OCI-LY7 (cell line): ENCODE measurements at regions not wholly inside any gene's neighbourhood (a gene's known extent, or its start where the extent isn't known, plus 50 kb on each side); places are given as distances from the start of the nearest gene placed in this dataset.

Experiments
- EZH2phosphoT487 ChIP-seq: fragments of 200-600 bp; sonication (generic); IDR thresholded peaks from 2 replicates; pipeline ENCODE4 v1.6.1; 2018; ENCODE audit warnings: low read depth, borderline replicate concordance, mild to moderate bottlenecking, mixed run types, antibody characterized with exemption, low read length, moderate library complexity, mixed read lengths
- TF ChIP-seq, protein P1 (sequence below): fragments of 200-600 bp; sonication (generic); conservative IDR thresholded peaks from 2 replicates; pipeline ENCODE4 v1.5.1; 2014; ENCODE audit warnings: mild to moderate bottlenecking, antibody characterized with exemption, low read length, moderate library complexity, mixed read lengths

DNA sequence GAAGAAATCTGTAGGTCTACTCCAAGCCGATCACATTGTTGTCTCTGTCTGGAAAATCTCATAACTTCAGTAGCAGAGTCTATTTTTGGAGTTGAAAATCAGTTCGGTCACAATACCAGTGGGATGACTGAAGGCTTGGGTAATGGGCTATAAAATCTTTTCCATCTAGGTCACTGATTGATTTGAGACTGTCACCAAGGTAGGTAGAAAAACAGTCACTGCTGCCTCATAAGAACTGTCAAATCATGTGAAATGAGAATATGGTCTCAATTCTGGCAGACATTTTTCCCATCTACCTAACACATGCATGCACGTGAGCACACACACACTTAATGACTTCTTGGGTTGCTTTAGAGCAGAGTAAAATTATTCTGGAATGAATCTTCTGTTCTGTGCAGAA lies 1162.8 kb upstream of the CITED2 start:
- TF ChIP-seq, protein P1, sequence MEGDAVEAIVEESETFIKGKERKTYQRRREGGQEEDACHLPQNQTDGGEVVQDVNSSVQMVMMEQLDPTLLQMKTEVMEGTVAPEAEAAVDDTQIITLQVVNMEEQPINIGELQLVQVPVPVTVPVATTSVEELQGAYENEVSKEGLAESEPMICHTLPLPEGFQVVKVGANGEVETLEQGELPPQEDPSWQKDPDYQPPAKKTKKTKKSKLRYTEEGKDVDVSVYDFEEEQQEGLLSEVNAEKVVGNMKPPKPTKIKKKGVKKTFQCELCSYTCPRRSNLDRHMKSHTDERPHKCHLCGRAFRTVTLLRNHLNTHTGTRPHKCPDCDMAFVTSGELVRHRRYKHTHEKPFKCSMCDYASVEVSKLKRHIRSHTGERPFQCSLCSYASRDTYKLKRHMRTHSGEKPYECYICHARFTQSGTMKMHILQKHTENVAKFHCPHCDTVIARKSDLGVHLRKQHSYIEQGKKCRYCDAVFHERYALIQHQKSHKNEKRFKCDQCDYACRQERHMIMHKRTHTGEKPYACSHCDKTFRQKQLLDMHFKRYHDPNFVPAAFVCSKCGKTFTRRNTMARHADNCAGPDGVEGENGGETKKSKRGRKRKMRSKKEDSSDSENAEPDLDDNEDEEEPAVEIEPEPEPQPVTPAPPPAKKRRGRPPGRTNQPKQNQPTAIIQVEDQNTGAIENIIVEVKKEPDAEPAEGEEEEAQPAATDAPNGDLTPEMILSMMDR: no peak
- TF ChIP-seq EZH2phosphoT487: no peak
